ENCODE measurements at regions not wholly inside any gene's neighbourhood (a gene's known extent, or its start where the extent isn't known, plus 50 kb on each side); places are given as distances from the start of the nearest gene placed in this dataset.
"Not testable (repeated sequence)": the region's sequence is repeated elsewhere in the genome, so short reads cannot be mapped to it uniquely, and the experiment has no call there.

GRCh38 chr2:239731422-239731821 is 293.7 kb downstream of the NDUFA10 start:
- no peak for DNase-seq (ENCODE audit: low read depth)
- H3K4me3 ChIP-seq (ENCODE audit: low read length) = no peak overlapping the region
- TF ChIP-seq, protein P1, sequence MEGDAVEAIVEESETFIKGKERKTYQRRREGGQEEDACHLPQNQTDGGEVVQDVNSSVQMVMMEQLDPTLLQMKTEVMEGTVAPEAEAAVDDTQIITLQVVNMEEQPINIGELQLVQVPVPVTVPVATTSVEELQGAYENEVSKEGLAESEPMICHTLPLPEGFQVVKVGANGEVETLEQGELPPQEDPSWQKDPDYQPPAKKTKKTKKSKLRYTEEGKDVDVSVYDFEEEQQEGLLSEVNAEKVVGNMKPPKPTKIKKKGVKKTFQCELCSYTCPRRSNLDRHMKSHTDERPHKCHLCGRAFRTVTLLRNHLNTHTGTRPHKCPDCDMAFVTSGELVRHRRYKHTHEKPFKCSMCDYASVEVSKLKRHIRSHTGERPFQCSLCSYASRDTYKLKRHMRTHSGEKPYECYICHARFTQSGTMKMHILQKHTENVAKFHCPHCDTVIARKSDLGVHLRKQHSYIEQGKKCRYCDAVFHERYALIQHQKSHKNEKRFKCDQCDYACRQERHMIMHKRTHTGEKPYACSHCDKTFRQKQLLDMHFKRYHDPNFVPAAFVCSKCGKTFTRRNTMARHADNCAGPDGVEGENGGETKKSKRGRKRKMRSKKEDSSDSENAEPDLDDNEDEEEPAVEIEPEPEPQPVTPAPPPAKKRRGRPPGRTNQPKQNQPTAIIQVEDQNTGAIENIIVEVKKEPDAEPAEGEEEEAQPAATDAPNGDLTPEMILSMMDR (conservative IDR thresholded peaks at IDR 0.05; ENCODE audit: low read length) = no peak

- TF ChIP-seq, protein P1 (conservative IDR thresholded peaks at IDR 0.05; ENCODE audit: low read length) = no peak
- DNase-seq (ENCODE audit: low read depth) = no peak
- H3K4me3 ChIP-seq (ENCODE audit: low read length) = no peak overlapping the region
Observed at GRCh38 chr2:239730897-239731296, 294.2 kb downstream of the NDUFA10 start.

DNA sequence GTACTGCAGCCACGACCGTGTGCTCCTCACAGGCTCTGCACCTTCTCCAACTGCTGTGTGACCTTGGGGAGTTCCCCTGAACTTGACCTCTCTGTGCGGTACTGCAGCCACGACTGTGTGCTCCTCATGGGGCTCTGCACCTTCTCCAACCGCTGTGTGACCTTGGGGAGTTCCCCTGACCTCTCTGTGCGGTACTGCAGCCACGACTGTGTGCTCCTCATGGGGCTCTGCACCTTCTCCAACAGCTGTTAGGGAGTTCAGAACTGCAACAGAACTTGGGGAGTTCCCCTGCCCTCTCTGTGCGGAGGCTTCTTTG is 294.6 kb downstream of the NDUFA10 start:
- DNase-seq (ENCODE audit: low read depth); H3K4me3 ChIP-seq (ENCODE audit: low read length): not testable (repeated sequence)

DNA sequence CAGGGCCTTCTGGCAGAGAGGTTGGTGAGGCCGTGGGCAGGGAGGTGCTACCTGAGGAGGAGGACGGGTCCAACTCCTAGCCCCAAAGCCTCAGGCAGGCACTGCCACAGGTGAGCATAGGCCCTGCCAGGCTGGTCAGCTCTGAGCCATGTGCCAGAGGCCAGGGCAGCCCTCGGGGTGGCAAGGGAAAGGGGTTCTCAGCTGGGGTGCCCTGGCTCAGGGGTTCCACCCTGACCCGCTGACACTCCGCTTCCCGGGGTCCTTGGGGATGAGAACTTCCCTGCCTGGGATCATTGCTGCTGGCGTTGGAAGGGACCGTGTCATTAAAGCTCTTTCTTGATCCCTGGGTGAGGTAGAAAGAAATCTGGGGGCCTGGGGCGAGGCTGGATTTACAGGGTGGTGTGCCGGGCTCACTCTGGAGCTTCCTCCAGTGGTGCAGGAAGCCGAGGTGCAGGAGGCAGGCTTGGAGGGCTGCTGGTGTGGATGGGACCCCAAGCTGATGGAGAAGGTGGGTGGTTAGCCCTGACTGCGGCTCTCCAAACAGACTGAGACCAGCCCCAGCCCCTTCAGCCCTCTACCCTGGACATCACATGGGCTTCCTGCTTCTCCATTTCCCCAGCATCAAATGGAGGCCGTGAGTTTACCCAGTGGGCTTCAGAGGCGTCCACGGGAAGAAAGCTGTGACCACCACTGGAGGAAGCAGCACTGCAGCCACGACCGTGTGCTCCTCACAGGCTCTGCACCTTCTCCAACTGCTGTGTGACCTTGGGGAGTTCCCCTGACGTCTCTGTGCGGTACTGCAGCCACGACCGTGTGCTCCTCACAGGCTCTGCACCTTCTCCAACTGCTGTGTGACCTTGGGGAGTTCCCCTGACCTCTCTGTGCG is 295.2 kb downstream of the NDUFA10 start:
- H3K4me3 ChIP-seq (ENCODE audit: low read length) = no peak overlapping the region
- TF ChIP-seq, protein P1 (conservative IDR thresholded peaks at IDR 0.05; ENCODE audit: low read length) = no peak
- no peak for DNase-seq (ENCODE audit: low read depth)

DNA sequence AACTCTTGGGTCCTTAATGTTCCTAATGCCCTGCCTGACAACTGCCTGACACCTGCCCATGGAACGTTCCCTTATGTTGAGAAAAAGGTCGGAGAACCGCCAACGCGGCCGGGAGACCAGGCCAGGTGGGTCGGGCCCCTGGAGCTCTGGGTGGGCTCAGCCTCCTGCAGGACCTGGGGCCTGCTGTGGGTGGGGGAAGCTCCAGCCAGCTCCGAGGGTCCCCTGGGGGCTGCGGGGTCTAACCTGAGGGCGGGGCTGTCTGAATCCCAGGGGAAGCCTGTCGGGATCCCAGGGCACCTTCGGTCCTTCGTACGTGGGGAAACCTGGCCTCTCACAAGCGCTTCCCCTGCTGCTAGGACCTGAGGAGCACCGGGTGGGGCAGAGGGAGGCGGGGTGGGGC is 296.0 kb downstream of the NDUFA10 start:
- DNase-seq (ENCODE audit: low read depth) = no peak
- TF ChIP-seq, protein P1 (conservative IDR thresholded peaks at IDR 0.05; ENCODE audit: low read length) = no peak
- no peak overlapping the region for H3K4me3 ChIP-seq (ENCODE audit: low read length)

DNA sequence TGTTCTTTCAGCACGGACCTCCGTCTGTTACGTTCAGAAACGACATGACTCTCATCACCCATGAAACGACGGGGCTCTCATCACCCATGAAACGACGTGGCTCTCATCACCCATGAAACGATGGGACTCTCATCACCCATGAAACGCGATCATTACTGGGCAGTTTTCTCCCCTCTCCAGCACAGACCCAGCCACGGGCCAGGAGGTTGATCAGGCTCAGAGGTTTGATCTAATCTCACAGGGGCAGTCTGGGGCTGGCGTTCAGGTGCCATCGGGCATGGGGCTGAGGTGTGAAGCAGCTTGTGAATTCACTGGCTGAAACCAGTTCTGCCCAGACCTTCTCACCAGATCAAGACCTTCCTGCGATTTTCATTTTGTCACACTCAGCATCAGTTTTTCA is 296.4 kb downstream of the NDUFA10 start:
- H3K4me3 ChIP-seq (ENCODE audit: low read length) = no peak overlapping the region
- TF ChIP-seq, protein P1 (conservative IDR thresholded peaks at IDR 0.05; ENCODE audit: low read length) = no peak
- DNase-seq (ENCODE audit: low read depth) = no peak

DNA sequence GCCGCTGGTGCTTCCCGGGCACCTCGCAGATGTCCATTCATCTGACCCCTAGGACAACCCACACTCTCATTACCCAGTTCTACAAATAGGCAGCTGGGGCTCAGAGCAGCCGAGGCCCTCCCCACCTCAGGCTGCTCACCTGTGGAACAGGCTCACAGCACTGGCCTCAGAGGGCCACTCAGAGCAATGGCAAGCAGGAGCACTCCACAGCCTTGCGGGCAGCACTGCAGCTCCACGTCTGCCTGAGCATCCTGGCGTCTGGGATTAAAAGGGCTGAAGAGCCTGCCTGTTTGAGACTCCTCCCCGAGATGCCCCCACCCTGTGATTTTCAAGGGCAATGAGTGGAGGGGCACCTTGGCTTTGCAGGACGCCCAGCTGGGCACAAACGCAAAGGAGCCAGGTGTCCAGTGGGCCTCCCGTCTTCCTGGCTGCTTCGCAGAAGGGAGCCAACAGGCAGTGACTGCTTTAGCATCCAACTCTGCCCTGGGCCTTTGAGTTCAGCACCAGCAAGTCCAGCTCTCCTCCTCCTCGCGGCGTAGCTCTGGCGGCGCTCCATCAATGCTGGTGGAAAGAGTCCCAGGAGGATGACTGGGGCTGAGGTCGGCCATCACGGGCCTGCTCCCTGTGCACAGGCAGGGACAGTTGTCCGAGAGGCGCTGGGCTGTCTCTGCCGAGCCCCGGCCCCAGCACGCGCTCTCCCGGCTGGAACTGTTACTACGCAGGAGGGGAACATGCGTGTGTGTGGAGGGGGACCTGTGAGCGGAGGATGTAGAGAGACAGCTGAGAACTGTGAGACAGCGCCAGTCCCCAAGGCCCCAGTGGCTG is 297.2 kb downstream of the NDUFA10 start:
- no peak for DNase-seq (ENCODE audit: low read depth)
- TF ChIP-seq, protein P1 (conservative IDR thresholded peaks at IDR 0.05; ENCODE audit: low read length) = no peak
- H3K4me3 ChIP-seq (ENCODE audit: low read length) = no peak overlapping the region
